Spleen (tissue), 7 donors: ENCODE measurements at regions not wholly inside any gene's neighbourhood (a gene's known extent, or its start where the extent isn't known, plus 50 kb on each side); places are given as distances from the start of the nearest gene placed in this dataset.

Source experiments
- POLR2A ChIP-seq, 3 donors: fragments of 450-650 bp; IDR thresholded peaks; one replicate each; pipeline ENCODE4 v1.5.1; 2017; ENCODE audit warnings: antibody characterized with exemption in 3 of 3, mild to moderate bottlenecking in 1 of 3
- TF ChIP-seq, protein P1 (sequence below), 11 experiments: fragments of 200-600 bp in 7 of 11; fragments of 450-650 bp in 4 of 11; sonication (generic) in 4 of 11; IDR thresholded peaks in 8 of 11; conservative IDR thresholded peaks in 3 of 11; 1 replicate in 7 of 11; 2 replicates in 4 of 11; pipeline versions ENCODE4 v1.4.0 to v1.8.0; 2016 to 2021; ENCODE audit warnings: antibody characterized with exemption in 11 of 11, inconsistent platforms in 4 of 11, mild to moderate bottlenecking in 1 of 11
- donor health status: DM: no; HTN: no; CAD: no; lungs with moderate emphysema.
- donor health status: DM: no; HTN: no; CAD: no.
- donor health status: DM: no; HTN: no; CAD: no.

DNA sequence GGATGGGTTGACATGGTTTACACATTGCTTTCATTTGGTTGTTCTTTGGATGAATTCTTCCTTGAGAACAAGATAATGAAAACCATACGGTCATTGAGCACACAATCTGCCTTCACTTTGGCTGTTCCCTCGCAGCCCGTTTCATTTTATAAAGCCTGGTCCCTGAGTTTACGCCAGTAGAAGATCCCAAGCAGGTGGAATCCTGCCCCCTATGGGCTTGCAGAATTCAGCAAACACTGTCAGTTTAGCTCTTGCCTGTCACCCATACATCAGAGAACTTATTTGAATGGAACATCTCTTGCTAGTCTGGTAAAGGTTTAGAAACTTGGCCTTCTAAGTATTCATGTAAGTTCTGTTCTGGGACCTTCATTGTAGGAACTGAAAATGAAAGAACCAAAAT, 666.4 kb upstream of the ZEB2 start:
- TF ChIP-seq POLR2A (IDR thresholded peaks at IDR 0.05): no peak
- TF ChIP-seq, protein P1, sequence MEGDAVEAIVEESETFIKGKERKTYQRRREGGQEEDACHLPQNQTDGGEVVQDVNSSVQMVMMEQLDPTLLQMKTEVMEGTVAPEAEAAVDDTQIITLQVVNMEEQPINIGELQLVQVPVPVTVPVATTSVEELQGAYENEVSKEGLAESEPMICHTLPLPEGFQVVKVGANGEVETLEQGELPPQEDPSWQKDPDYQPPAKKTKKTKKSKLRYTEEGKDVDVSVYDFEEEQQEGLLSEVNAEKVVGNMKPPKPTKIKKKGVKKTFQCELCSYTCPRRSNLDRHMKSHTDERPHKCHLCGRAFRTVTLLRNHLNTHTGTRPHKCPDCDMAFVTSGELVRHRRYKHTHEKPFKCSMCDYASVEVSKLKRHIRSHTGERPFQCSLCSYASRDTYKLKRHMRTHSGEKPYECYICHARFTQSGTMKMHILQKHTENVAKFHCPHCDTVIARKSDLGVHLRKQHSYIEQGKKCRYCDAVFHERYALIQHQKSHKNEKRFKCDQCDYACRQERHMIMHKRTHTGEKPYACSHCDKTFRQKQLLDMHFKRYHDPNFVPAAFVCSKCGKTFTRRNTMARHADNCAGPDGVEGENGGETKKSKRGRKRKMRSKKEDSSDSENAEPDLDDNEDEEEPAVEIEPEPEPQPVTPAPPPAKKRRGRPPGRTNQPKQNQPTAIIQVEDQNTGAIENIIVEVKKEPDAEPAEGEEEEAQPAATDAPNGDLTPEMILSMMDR (IDR thresholded peaks at IDR 0.05 in 8 of 11, conservative IDR thresholded peaks at IDR 0.05 in 3 of 11): peak in 1 of 11 experiments; percentile 15
